GM21723 (cell line): ENCODE measurements at regions not wholly inside any gene's neighbourhood (a gene's known extent, or its start where the extent isn't known, plus 50 kb on each side); places are given as distances from the start of the nearest gene placed in this dataset.
"Not testable (repeated sequence)": the region's sequence is repeated elsewhere in the genome, so short reads cannot be mapped to it uniquely, and the experiment has no call there.

Experiments used
- ATAC-seq: cut with Tn5 transposase; IDR thresholded peaks from one replicate; pipeline ENCODE4 v1.9.1; 2021; ENCODE audit warnings: mild to moderate bottlenecking, moderate library complexity; ENCODE audit not compliant: unreplicated experiment

GRCh38 chr18:4797002-4797685 is 342.0 kb upstream of the DLGAP1 start:
- no peak for ATAC-seq

- no peak for ATAC-seq
These were observed 334.4 kb upstream of the DLGAP1 start for GRCh38 chr18:4789506-4789905.

- ATAC-seq, result no peak
These were observed 326.8 kb upstream of the DLGAP1 start for GRCh38 chr18:4781873-4782272.

DNA sequence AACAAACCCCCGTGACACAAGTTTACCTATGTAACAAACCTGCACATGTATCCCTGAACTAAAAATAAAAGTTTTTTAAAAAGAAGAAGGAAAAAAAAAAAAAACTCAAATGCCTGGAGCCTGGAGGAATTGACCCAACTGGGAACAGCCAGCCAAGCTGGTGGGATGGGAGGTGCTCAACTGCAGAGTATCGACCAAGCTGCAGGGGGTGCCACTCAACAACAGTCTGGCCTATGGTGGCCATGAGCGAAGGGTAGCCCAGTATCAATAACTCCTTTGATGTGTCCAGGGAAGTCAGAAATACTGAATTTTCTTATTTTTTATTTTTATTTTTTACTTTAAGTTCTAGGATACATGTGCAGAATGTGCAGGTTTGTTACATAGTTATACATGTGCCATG is 310.3 kb upstream of the DLGAP1 start:
- no peak for ATAC-seq

- ATAC-seq, result no peak
These were observed 307.2 kb upstream of the DLGAP1 start for GRCh38 chr18:4762330-4762729.

DNA sequence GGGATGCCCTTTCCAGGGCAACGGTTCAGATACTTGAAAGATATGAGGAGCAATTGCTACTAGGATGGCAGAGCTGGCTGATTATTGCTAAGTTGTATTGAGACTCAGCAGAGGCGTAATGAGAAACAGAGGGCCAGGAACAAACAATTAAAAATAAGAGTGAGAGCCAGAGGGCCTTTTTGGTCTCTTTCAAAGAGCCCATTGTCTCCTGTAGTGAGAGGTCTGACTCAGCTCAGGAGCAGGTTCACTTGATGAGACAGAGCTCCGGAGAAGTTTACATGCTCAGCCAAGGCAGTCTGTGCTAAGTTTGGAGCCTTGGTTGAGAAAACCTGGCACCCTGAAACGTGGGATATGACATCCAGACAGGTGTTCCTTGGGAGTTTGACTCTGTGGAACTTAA is 303.9 kb upstream of the DLGAP1 start:
- no peak for ATAC-seq

DNA sequence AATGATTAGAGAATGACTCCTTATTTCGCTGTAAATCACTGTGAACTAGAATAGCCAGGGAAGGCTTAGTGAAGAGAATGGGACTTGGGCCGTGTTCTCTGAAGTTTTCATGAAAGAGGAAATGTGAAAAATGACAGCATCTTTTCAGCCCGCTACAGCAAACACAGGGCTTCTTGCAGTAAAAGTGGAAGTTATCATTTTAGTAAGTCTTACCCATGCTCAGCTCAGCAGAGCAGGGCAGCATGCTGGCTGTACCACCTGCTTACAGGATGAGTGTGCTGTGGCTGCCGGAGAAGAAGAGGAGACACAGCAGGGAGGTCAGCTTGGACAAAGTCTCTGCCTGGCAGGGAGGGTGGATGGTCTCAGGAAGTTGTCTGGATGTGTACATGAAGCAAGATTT is 300.7 kb upstream of the DLGAP1 start:
- no peak for ATAC-seq

DNA sequence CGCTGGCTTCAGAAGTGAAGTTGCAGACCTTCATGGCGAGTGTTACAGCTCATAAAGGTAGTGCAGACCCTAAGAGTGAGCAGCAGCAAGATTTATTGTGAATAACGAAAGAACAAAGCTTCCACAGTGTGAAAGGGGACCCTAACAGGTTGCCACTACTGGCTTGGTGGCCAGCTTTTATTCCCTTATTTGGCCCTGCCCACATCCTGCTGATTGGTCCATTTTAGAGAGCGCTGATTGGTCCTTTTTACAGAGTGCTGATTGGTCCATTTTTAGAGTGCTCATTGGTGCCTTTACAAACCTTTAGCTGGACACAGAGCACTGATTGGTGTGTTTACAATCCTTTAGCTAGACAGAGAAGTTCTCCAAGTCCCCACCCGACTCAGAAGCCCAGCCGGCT is 298.0 kb upstream of the DLGAP1 start:
- not testable (repeated sequence) for ATAC-seq

- ATAC-seq, result no peak
These were observed 296.4 kb upstream of the DLGAP1 start for GRCh38 chr18:4751523-4751922.

- no peak for ATAC-seq
These were observed 295.6 kb upstream of the DLGAP1 start for GRCh38 chr18:4750393-4751346.

- no peak for ATAC-seq
These were observed 293.9 kb upstream of the DLGAP1 start for GRCh38 chr18:4748975-4749374.

- no peak for ATAC-seq
These were observed 279.8 kb upstream of the DLGAP1 start for GRCh38 chr18:4734903-4735302.

- no peak for ATAC-seq
These were observed 278.9 kb upstream of the DLGAP1 start for GRCh38 chr18:4734021-4734420.

- no peak for ATAC-seq
These were observed 266.4 kb upstream of the DLGAP1 start for GRCh38 chr18:4721545-4721944.

- ATAC-seq, result no peak
These were observed 265.4 kb upstream of the DLGAP1 start for GRCh38 chr18:4720518-4720917.

GRCh38 chr18:4705894-4706293 is 250.8 kb upstream of the DLGAP1 start:
- no peak for ATAC-seq

DNA sequence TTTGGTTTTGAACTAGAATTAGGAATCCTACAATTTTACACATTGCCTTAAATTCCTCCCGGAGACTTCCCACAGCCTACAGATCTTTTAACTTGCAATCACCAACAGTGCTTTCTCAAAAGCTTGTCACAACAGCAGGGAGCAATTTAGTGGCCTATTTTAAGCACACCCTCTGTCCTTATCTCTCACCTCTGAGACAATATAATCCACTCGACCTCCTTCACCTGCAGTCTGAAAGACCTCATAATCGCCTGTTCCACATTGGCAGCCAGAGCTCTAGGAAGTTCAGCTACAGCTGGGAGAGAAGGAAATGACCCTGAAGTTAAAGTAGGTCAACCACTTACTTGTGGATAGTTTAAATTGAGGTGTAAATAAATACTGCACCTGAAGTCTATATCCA is 249.7 kb upstream of the DLGAP1 start:
- ATAC-seq, result no peak

DNA sequence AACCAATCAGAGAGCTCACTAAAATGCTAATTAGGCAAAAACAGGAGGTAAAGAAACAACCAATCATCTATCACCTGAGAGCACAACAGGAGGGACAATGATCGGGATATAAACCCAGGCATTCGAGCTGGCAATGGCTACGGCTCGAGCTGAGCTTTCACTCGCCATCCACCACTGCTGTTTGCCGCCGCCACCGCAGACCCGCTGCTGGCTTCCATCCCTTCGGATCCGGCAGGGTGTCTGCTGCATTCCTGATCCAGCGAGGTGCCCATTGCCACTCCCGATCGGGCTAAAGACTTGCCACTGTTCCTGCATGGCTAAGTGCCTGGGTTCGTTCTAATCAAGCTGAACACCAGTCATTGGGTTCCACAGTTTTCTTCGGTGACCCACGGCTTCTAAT is 236.7 kb upstream of the DLGAP1 start:
- ATAC-seq, result no peak

GRCh38 chr18:4678685-4679084 is 223.6 kb upstream of the DLGAP1 start:
- not testable (repeated sequence) for ATAC-seq

- ATAC-seq, result no peak
These were observed 221.9 kb upstream of the DLGAP1 start for GRCh38 chr18:4677006-4677405.

- no peak for ATAC-seq
These were observed 217.1 kb upstream of the DLGAP1 start for GRCh38 chr18:4672162-4672561.

GRCh38 chr18:4658804-4659203 is 203.7 kb upstream of the DLGAP1 start:
- no peak for ATAC-seq
